GM13977 (cell line): ENCODE measurements at regions not wholly inside any gene's neighbourhood (a gene's known extent, or its start where the extent isn't known, plus 50 kb on each side); places are given as distances from the start of the nearest gene placed in this dataset.

Experiments
- DNase-seq: peaks from one replicate; pipeline ENCODE4 v3.0.0; 2012; ENCODE audit warnings: low spot score
- in situ Hi-C: fragments of 300-500 bp; cut with MboI; formaldehyde crosslinking; loops from one replicate; pipeline ENCODE4 v1.12.0; 2022; ENCODE audit warnings: low sequenced_read_pairs, low pct_unique_long_range_greater_than_20kb, mixed read lengths, inconsistent platforms; ENCODE audit not compliant: unreplicated experiment
- TF ChIP-seq, protein P1 (sequence below): IDR thresholded peaks from 2 replicates; pipeline ENCODE4 v1.5.1; 2012; ENCODE audit warnings: mild to moderate bottlenecking, control low read depth; ENCODE audit not compliant: insufficient read depth; ENCODE audit errors: extremely low read depth, missing control alignments

DNA sequence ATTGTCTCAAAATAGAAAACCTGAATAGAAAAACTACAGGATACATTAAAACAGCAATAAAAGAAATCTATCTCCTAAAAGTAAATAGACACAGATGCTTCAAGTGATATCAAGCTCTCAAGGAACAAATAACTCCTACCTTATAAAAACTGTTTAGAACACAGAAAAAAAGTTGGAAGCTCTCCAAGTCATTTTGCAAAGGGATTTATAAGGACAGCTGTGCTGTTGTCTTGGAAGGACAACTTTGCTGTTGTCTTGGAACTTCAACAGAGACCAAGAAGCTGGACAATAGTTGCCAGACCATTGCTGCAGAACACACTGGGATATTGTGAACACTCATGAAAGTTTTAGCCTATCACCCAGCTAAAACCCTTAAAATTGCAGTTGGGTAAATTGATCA is 780.7 kb downstream of the FLRT2 start:
- TF ChIP-seq, protein P1, sequence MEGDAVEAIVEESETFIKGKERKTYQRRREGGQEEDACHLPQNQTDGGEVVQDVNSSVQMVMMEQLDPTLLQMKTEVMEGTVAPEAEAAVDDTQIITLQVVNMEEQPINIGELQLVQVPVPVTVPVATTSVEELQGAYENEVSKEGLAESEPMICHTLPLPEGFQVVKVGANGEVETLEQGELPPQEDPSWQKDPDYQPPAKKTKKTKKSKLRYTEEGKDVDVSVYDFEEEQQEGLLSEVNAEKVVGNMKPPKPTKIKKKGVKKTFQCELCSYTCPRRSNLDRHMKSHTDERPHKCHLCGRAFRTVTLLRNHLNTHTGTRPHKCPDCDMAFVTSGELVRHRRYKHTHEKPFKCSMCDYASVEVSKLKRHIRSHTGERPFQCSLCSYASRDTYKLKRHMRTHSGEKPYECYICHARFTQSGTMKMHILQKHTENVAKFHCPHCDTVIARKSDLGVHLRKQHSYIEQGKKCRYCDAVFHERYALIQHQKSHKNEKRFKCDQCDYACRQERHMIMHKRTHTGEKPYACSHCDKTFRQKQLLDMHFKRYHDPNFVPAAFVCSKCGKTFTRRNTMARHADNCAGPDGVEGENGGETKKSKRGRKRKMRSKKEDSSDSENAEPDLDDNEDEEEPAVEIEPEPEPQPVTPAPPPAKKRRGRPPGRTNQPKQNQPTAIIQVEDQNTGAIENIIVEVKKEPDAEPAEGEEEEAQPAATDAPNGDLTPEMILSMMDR: no peak
- DNase-seq: no peak
- in situ Hi-C loops: no loop called here

DNA sequence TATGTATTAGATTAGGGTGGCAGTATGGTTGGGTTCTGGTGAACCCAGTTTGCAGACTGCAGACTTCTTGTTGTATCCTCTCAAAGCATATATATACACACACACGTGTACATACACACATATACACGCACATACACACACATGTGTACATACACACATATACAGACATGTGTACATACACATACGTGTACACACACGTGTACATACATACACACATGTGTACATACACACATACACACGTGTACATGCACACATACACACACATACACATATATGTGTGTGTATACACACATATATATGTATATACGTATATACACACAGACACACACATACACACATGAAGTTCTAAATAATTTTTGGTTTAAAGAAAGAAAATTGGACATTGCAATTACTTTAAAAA is 780.2 kb downstream of the FLRT2 start:
- in situ Hi-C loops: no loop called here
- TF ChIP-seq, protein P1: no peak
- no peak for DNase-seq

DNA sequence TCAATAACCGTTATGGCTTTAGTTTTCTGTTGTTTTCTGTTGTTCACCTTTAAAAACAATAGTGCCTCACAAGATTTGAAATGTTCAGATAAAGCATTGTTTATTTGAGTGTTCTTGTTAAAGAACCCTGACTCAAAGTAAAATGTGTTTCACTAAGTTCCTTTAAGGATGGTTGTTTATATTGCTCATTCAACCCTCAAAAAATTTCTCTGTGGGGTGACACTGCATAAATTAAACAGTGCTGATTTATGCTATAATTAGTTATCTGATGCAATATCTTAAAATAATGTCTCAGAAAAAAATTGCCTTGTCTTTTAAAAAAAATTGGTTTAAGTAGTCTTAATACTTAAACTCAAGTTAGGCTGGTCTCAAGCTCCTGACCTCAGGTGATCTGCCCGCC is 775.1 kb downstream of the FLRT2 start:
- TF ChIP-seq, protein P1: no peak
- in situ Hi-C loops: no loop called here
- DNase-seq: no peak

DNA sequence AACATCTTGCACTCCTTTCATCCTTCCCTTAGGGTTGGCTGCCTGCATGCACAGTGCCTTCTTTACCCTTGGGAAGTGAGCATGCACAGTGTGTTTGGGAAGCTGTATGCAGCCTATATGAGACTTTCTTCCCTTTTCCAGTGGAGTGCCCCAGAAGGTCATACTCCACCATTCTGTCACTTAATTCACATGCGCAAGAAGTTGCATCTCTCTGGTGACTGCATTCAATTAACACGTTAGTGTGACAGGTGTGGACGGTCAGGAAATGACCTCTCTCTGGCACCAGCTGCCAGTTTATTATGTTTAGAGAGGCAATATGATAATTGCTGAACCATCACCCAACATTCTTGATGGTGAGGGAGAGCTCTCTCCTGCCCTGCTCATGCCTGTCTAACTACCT is 770.0 kb downstream of the FLRT2 start:
- in situ Hi-C loops: no loop called here
- DNase-seq: no peak
- TF ChIP-seq, protein P1: no peak

DNA sequence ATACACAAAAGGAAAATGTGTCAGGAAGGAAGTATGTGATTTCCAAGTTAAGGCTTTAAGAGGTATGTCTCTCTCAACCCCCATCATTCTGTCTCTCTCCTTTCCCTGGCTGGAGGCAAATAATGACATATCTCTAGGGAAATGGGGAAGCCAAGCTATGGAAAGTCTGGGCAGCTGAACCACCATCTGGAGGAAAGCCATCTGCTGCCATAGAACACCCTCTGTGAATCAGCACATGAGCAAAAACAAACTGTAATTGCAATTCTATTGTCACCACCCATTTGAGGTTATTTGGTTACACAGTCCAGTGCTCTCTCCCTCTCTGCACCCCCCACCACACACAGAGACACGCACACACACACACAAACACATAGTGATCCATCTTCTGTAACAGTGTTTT is 766.2 kb downstream of the FLRT2 start:
- no peak for DNase-seq
- TF ChIP-seq, protein P1: no peak
- in situ Hi-C loops: no loop called here

DNA sequence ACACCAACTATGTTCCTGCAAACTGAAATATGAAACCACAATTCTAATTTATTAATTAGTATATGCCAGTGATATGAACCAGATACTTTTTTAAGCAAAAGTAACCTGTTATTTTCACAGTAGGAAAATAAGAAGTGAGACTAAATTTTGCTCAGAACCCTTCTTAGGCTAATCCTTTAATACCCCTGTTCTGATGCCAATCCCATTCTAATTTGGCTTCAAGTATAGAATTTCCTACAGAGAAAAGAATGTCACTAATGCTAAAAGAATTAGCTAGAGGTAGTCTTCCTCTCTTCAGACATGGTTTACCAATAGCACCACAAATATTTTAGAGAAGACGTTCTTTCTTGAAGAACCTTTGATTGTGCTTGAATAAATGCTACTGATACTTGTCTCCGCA is 758.4 kb downstream of the FLRT2 start:
- TF ChIP-seq, protein P1: no peak
- DNase-seq: no peak
- in situ Hi-C loops: no loop called here

DNA sequence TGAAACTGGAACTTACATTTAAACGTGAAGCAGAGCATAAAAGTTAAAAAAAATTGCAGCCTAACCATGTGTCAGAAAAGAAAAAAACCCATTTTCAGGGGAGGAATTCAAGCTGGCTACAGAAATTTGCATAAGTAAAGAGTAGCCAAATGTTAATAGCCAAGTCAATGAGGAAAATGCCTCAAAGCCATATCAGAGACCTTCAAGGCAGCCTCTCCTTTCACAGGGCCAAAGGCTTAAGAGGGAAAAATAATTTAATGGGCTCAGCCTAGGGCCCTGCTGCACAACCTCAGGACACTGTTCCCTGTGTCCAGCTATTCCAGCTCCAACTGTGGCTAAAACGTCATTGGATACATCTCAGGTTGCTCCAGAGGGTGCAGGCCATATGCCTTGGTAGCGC is 749.5 kb downstream of the FLRT2 start:
- TF ChIP-seq, protein P1: no peak
- DNase-seq: no peak
- in situ Hi-C loops: no loop called here
